RKO (cell line): ENCODE measurements at regions not wholly inside any gene's neighbourhood (a gene's known extent, or its start where the extent isn't known, plus 50 kb on each side); places are given as distances from the start of the nearest gene placed in this dataset.

Experiments used
- DNase-seq: peaks from one replicate; pipeline ENCODE4 v3.0.0-alpha.2; 2016; ENCODE audit warnings: low spot score

GRCh38 chr2:120607506-120607905 lies 128.2 kb upstream of the GLI2 start:
- no peak for DNase-seq

GRCh38 chr2:120607996-120608395 lies 127.7 kb upstream of the GLI2 start:
- no peak for DNase-seq

GRCh38 chr2:120609826-120610395 lies 125.8 kb upstream of the GLI2 start:
- DNase-seq = no peak

- no peak for DNase-seq
Measured at GRCh38 chr2:120611016-120611415, 124.7 kb upstream of the GLI2 start.

- no peak for DNase-seq
Measured at GRCh38 chr2:120611961-120612360, 123.7 kb upstream of the GLI2 start.

GRCh38 chr2:120612471-120612870 lies 123.2 kb upstream of the GLI2 start:
- no peak for DNase-seq

- no peak for DNase-seq
Measured at GRCh38 chr2:120612931-120613330, 122.7 kb upstream of the GLI2 start.

GRCh38 chr2:120613742-120614571 lies 121.7 kb upstream of the GLI2 start:
- DNase-seq = no peak

- DNase-seq = no peak
Measured at GRCh38 chr2:120614901-120615300, 120.8 kb upstream of the GLI2 start.

GRCh38 chr2:120616261-120616660 lies 119.4 kb upstream of the GLI2 start:
- no peak for DNase-seq

GRCh38 chr2:120617055-120617454 lies 118.6 kb upstream of the GLI2 start:
- no peak for DNase-seq

- no peak for DNase-seq
Measured at GRCh38 chr2:120618830-120619229, 116.8 kb upstream of the GLI2 start.

- DNase-seq = no peak
Measured at GRCh38 chr2:120619579-120619978, 116.1 kb upstream of the GLI2 start.

- no peak for DNase-seq
Measured at GRCh38 chr2:120620025-120620793, 115.5 kb upstream of the GLI2 start.

- no peak for DNase-seq
Measured at GRCh38 chr2:120622159-120622869, 113.4 kb upstream of the GLI2 start.

- no peak for DNase-seq
Measured at GRCh38 chr2:120622886-120623753, 112.5 kb upstream of the GLI2 start.

- DNase-seq = no peak
Measured at GRCh38 chr2:120624061-120624737, 111.5 kb upstream of the GLI2 start.

GRCh38 chr2:120624738-120625446 lies 110.8 kb upstream of the GLI2 start:
- DNase-seq = no peak

- no peak for DNase-seq
Measured at GRCh38 chr2:120625865-120626560, 109.7 kb upstream of the GLI2 start.

GRCh38 chr2:120626566-120626965 lies 109.1 kb upstream of the GLI2 start:
- DNase-seq = no peak
